ENCODE measurements at regions not wholly inside any gene's neighbourhood (a gene's known extent, or its start where the extent isn't known, plus 50 kb on each side); places are given as distances from the start of the nearest gene placed in this dataset.

GRCh38 chr3:56966104-56966503 lies 94.4 kb upstream of the SPATA12 start:
- no peak for DNase-seq
- Histone ChIP-seq H4K20me1 (ENCODE audit: insufficient read depth, low read length) (no peaks in the 10 kb centered on the region), H2AFZ (ENCODE audit: insufficient read depth, low read depth, low read length, poor library complexity, severe bottlenecking) (no peak overlapping the region), H3K4me3 (replicated peaks in 1 of 3; ENCODE audit: low read depth in 2 of 3, low read length in 3 of 3) (no peak overlapping the region), H3K27ac (ENCODE audit: low read depth in 1 of 2, low read length in 2 of 2) (no peak overlapping the region), H3K9ac (ENCODE audit: insufficient read depth, low read length, poor library complexity, severe bottlenecking) (no peak overlapping the region), H3K36me3 (replicated peaks in 1 of 2; ENCODE audit: control insufficient read depth in 1 of 2, insufficient read depth in 2 of 2, low read length in 2 of 2) (no peaks in the 10 kb centered on the region), H3K4me1 (ENCODE audit: control insufficient read depth in 1 of 2, insufficient read depth in 2 of 2, low read length in 2 of 2) (peaks cover 9 to 11% of the 10 kb centered on the region in 2 donors), H3K79me2 (ENCODE audit: insufficient read depth, low read length) (no peaks in the 10 kb centered on the region), H3K4me2 (replicated peaks; ENCODE audit: extremely low read depth, low read length, poor library complexity, severe bottlenecking) (no peak overlapping the region), H3K27me3 (ENCODE audit: control insufficient read depth in 2 of 2, insufficient read depth in 2 of 2, low read length in 2 of 2) (no peaks in the 10 kb centered on the region), H3K9me3 (replicated peaks in 1 of 2; ENCODE audit: control insufficient read depth in 1 of 2, insufficient read depth in 1 of 2, low read length in 2 of 2) (peaks cover 0 to 3% of the 10 kb centered on the region in 2 donors)
- TF ChIP-seq CTCF (IDR thresholded peaks at IDR 0.05) = no peak
- Mint-ChIP-seq H3K27me3 (ENCODE audit: low read depth in 3 of 3) (peaks cover 0 to 7% (median 0%) of the 10 kb centered on the region in 3 donors), H3K36me3 (no peaks in the 10 kb centered on the region), H3K4me3 (no peak overlapping the region), H3K27ac (no peak overlapping the region), H3K9me3 (peaks cover 0 to 3% (median 0%) of the 10 kb centered on the region in 7 donors), H3K4me1 (peaks cover 14% of the 10 kb centered on the region)
- intact Hi-C loops (cut with micrococcal nuclease) = loop anchor here in 1 of 2 donors (10.0 kb wide), 1 partner anchor 51 kb away; no protein-coding TSS in a partner anchor
- WGBS (ENCODE audit: insufficient coverage) = no CpG with 5 or more reads among the region's 1 CpG

- Histone ChIP-seq H3K27ac (ENCODE audit: low read depth in 1 of 2, low read length in 2 of 2) (no peak overlapping the region), H2AFZ (ENCODE audit: insufficient read depth, low read depth, low read length, poor library complexity, severe bottlenecking) (no peak overlapping the region), H4K20me1 (ENCODE audit: insufficient read depth, low read length) (no peaks in the 10 kb centered on the region), H3K9me3 (replicated peaks in 1 of 2; ENCODE audit: control insufficient read depth in 1 of 2, insufficient read depth in 1 of 2, low read length in 2 of 2) (peaks cover 0 to 3% of the 10 kb centered on the region in 2 donors), H3K9ac (ENCODE audit: insufficient read depth, low read length, poor library complexity, severe bottlenecking) (no peak overlapping the region), H3K79me2 (ENCODE audit: insufficient read depth, low read length) (no peaks in the 10 kb centered on the region), H3K4me3 (replicated peaks in 1 of 3; ENCODE audit: low read depth in 2 of 3, low read length in 3 of 3) (no peak overlapping the region), H3K27me3 (ENCODE audit: control insufficient read depth in 2 of 2, insufficient read depth in 2 of 2, low read length in 2 of 2) (no peaks in the 10 kb centered on the region), H3K4me1 (ENCODE audit: control insufficient read depth in 1 of 2, insufficient read depth in 2 of 2, low read length in 2 of 2) (no peaks in the 10 kb centered on the region), H3K36me3 (replicated peaks in 1 of 2; ENCODE audit: control insufficient read depth in 1 of 2, insufficient read depth in 2 of 2, low read length in 2 of 2) (no peaks in the 10 kb centered on the region), H3K4me2 (replicated peaks; ENCODE audit: extremely low read depth, low read length, poor library complexity, severe bottlenecking) (no peak overlapping the region)
- DNase-seq = no peak
- Mint-ChIP-seq H3K4me1 (no peaks in the 10 kb centered on the region), H3K27me3 (ENCODE audit: low read depth in 3 of 3) (peaks cover 0 to 2% (median 2%) of the 10 kb centered on the region in 3 donors), H3K4me3 (no peak overlapping the region), H3K27ac (no peak overlapping the region), H3K36me3 (no peaks in the 10 kb centered on the region), H3K9me3 (peaks cover 0 to 3% (median 0%) of the 10 kb centered on the region in 7 donors)
- TF ChIP-seq CTCF (IDR thresholded peaks at IDR 0.05) = no peak
- WGBS (ENCODE audit: insufficient coverage) = no CpG with 5 or more reads among the region's 2 CpGs
- intact Hi-C loops (cut with micrococcal nuclease) = loop anchor here in 1 of 2 donors (10.0 kb wide), 1 partner anchor 48 kb away; no protein-coding TSS in a partner anchor
Observed at GRCh38 chr3:56962922-56963321, 97.5 kb upstream of the SPATA12 start.
